Transverse colon (tissue), 4 donors: ENCODE measurements at regions not wholly inside any gene's neighbourhood (a gene's known extent, or its start where the extent isn't known, plus 50 kb on each side); places are given as distances from the start of the nearest gene placed in this dataset.

Source experiments
- DNase-seq: peaks from one replicate; pipeline ENCODE4 v3.0.0-alpha.2; 2019
- H3K27ac ChIP-seq, 4 donors: fragments of 200-600 bp; sonication (generic); 2 replicates each; pipeline ENCODE4 v1.5.1; 2016 to 2018; ENCODE audit warnings: inconsistent platforms in 4 of 4
- H3K27me3 ChIP-seq: fragments of 200-600 bp; sonication (generic); 2 replicates; pipeline ENCODE4 v1.5.1; 2017; ENCODE audit warnings: inconsistent platforms
- H3K36me3 ChIP-seq, 4 donors: fragments of 200-600 bp; sonication (generic); 2 replicates each; pipeline ENCODE4 v1.5.1; 2017 to 2019; ENCODE audit warnings: inconsistent platforms in 4 of 4
- H3K4me1 ChIP-seq, 4 donors: fragments of 200-600 bp; sonication (generic); 2 replicates each; pipeline ENCODE4 v1.5.1; 2017 to 2020; ENCODE audit warnings: inconsistent platforms in 4 of 4
- H3K4me3 ChIP-seq, 4 donors: fragments of 200-600 bp; sonication (generic); 1 replicate in 1 of 4; 2 replicates in 3 of 4; pipeline versions ENCODE4 v1.5.1 to v1.6.1; 2017 to 2019; ENCODE audit warnings: inconsistent platforms in 4 of 4
- H3K9me3 ChIP-seq, 2 donors: fragments of 200-600 bp; sonication (generic); 2 replicates each; pipeline ENCODE4 v1.5.1; 2017 to 2019; ENCODE audit warnings: inconsistent platforms in 2 of 2
- EP300 ChIP-seq: sonication (generic); formaldehyde crosslinking; IDR thresholded peaks from one replicate; pipeline ENCODE4 v1.6.1; 2017; ENCODE audit warnings: antibody characterized with exemption, low read depth
- POLR2A ChIP-seq: fragments of 450-650 bp; IDR thresholded peaks from one replicate; pipeline ENCODE4 v1.6.1; 2016; ENCODE audit warnings: antibody characterized with exemption, mild to moderate bottlenecking, moderate library complexity
- POLR2AphosphoS5 ChIP-seq, 3 donors: sonication (generic); formaldehyde crosslinking; IDR thresholded peaks; one replicate each; pipeline ENCODE4 v1.6.1; 2016; ENCODE audit warnings: antibody characterized with exemption in 3 of 3
- WGBS, 2 donors: methylation state at CpG; one replicate each; pipeline ENCODE4 v1.1.5; 2018; ENCODE audit warnings: low coverage in 1 of 2; 5-methylcytosine and 5-hydroxymethylcytosine counted together
- in situ Hi-C, 4 donors: fragments of 200-750 bp; cut with MboI; loops; one replicate each; pipeline versions ENCODE4 v1.15.0 to v1.15.1; 2017; ENCODE audit warnings: low sequenced_read_pairs in 3 of 4, low pct_ligation_motif_present in 1 of 4, low pct_unique_long_range_greater_than_20kb in 1 of 4
- intact Hi-C: fragments of 100-400 bp; cut with DNase I; formaldehyde crosslinking; loops from one replicate; pipeline ENCODE4 v1.15.1; 2023; ENCODE audit warnings: low total_unique reads
- TF ChIP-seq, protein P1 (sequence below), 5 experiments: fragments of 200-600 bp in 3 of 5; fragments of 450-650 bp in 2 of 5; sonication (generic) in 3 of 5; IDR thresholded peaks; 1 replicate in 2 of 5; 2 replicates in 3 of 5; pipeline ENCODE4 v1.5.1; 2016 to 2017; ENCODE audit warnings: antibody characterized with exemption in 5 of 5, inconsistent platforms in 3 of 5, mild to moderate bottlenecking in 2 of 5, moderate library complexity in 1 of 5

DNA sequence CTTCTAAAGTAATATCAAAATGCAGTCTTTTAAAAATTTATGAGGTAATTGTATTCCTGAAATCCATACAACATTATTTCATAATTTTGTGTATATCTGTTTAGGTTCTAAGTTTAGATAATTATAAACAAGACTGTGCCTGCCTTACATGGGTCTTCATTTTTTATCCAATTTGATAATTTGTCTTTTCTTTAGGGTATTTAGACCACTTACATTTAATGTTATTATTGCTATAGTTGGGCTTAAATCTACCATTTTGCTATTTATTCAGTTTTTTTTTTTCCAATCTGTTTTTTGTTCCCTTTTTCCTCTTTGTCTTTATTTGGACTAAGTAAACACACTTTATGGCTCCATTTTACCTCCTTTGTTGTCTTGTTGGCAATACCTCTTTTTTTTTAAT, 312.5 kb upstream of the MEX3C start:
- intact Hi-C loops, result no loop called here
- in situ Hi-C loops, result no loop called here
- Histone ChIP-seq H3K27ac (no peak overlapping the region), H3K27me3 (no peaks in the 10 kb centered on the region), H3K36me3 (no peaks in the 10 kb centered on the region), H3K9me3 (no peaks in the 10 kb centered on the region), H3K4me1 (no peaks in the 10 kb centered on the region), H3K4me3 (no peak overlapping the region)
- no peak for DNase-seq
- TF ChIP-seq EP300, result no peak
- no peak for TF ChIP-seq POLR2A
- TF ChIP-seq, protein P1, sequence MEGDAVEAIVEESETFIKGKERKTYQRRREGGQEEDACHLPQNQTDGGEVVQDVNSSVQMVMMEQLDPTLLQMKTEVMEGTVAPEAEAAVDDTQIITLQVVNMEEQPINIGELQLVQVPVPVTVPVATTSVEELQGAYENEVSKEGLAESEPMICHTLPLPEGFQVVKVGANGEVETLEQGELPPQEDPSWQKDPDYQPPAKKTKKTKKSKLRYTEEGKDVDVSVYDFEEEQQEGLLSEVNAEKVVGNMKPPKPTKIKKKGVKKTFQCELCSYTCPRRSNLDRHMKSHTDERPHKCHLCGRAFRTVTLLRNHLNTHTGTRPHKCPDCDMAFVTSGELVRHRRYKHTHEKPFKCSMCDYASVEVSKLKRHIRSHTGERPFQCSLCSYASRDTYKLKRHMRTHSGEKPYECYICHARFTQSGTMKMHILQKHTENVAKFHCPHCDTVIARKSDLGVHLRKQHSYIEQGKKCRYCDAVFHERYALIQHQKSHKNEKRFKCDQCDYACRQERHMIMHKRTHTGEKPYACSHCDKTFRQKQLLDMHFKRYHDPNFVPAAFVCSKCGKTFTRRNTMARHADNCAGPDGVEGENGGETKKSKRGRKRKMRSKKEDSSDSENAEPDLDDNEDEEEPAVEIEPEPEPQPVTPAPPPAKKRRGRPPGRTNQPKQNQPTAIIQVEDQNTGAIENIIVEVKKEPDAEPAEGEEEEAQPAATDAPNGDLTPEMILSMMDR (IDR thresholded peaks at IDR 0.05), result no peak
- TF ChIP-seq POLR2AphosphoS5 (IDR thresholded peaks at IDR 0.05), result no peak

DNA sequence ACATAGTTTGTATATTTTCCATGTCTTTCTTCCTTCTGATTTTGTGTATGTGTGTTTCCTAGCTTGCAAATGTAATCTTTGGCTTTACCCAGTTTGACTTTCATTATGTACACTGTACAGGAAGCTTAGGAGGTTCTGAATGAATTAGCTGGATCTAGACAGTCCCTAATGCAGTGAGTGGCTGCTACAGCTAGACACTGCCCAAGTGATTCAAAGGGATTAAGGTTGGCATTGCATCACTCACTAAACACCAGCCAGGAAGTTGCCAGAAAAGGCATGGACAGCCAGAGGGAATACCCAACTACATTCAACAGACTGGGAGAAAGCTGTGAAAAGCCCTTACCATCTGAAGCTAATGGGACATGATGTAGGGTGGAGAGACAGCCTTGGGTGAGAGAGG, 316.0 kb upstream of the MEX3C start:
- H3K27me3 ChIP-seq, result no peaks in the 10 kb centered on the region
- DNase-seq, result no peak
- TF ChIP-seq EP300 (no peak), POLR2AphosphoS5 (IDR thresholded peaks at IDR 0.05) (no peak), POLR2A (no peak)
- TF ChIP-seq, protein P1 (IDR thresholded peaks at IDR 0.05), result no peak
- in situ Hi-C loops (no loop called here), intact Hi-C loops (no loop called here)
- H3K27ac ChIP-seq, result no peak overlapping the region
- H3K9me3 ChIP-seq, result no peaks in the 10 kb centered on the region
- H3K36me3 ChIP-seq, result no peaks in the 10 kb centered on the region
- H3K4me1 ChIP-seq, result no peaks in the 10 kb centered on the region
- H3K4me3 ChIP-seq, result no peak overlapping the region

DNA sequence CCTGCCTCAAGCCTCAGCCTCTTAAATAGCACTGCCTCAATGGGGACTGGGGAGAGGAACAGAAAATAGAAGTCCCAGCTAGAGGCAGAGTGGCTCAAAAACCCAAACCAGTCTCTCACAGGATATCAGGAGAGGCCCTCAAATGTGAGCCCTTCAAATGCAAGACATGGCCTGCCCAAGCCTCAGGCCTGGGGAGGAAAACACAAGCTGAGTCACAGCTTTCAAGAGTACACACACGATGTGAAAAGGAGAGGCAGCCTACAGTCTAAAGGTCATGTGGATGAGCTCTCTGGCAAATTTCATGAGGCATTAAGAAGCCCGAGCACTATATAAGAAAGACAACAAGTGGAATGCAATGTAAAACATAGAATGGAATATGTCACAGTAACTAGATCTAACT, 316.6 kb upstream of the MEX3C start:
- WGBS, 2 donors, result 48 to 57% methylated on average over 1 to 2 of the region's 2 CpGs
- intact Hi-C loops (no loop called here), in situ Hi-C loops (no loop called here)
- Histone ChIP-seq H3K36me3 (no peaks in the 10 kb centered on the region), H3K9me3 (no peaks in the 10 kb centered on the region), H3K4me3 (no peak overlapping the region), H3K4me1 (no peaks in the 10 kb centered on the region), H3K27me3 (no peaks in the 10 kb centered on the region), H3K27ac (no peak overlapping the region)
- TF ChIP-seq, protein P1 (IDR thresholded peaks at IDR 0.05), result no peak
- TF ChIP-seq POLR2A, result no peak
- TF ChIP-seq EP300, result no peak
- no peak for TF ChIP-seq POLR2AphosphoS5 (IDR thresholded peaks at IDR 0.05)
- DNase-seq, result no peak

DNA sequence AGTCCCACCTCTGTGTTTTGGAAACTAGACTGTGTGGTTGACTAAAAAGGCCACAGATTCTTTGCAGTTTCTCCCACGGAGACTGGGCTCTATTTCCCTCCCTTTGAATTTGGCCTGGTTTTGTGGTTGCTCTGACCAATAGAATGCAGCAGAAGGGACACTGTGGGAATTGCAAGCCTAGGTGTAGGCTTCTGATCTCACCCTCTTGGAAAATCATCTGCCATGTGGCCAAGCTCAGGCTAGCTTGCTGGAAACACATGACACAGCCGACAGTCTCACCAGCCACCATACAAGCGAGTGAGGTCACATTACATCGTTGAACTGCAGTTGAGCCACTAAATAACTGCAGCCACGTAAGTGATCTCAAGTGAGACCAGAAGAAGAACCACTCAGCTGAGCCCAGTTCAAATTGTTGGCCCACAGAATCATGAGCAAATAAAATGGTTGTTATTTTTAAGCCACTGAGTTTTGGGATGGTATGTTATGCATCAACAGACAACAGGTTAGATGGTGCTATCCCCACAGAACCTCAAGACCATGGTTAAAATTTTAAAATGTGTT, 319.1 kb upstream of the MEX3C start:
- in situ Hi-C loops (no loop called here), intact Hi-C loops (loop anchor here (5.0 kb wide), 1 partner anchor 964 kb away; no protein-coding TSS in a partner anchor)
- H3K9me3 ChIP-seq, result no peaks in the 10 kb centered on the region
- no peak overlapping the region for H3K4me3 ChIP-seq
- H3K4me1 ChIP-seq, result no peaks in the 10 kb centered on the region
- TF ChIP-seq POLR2A (no peak), POLR2AphosphoS5 (IDR thresholded peaks at IDR 0.05) (no peak), EP300 (no peak)
- TF ChIP-seq, protein P1 (IDR thresholded peaks at IDR 0.05), result no peak
- H3K27ac ChIP-seq, result no peak overlapping the region
- WGBS, 2 donors, result 70 to 78% methylated on average over 1 to 5 of the region's 5 CpGs
- DNase-seq, result no peak
- H3K36me3 ChIP-seq, result no peaks in the 10 kb centered on the region
- H3K27me3 ChIP-seq, result no peaks in the 10 kb centered on the region
